HG03196 (cell line): ENCODE measurements at regions not wholly inside any gene's neighbourhood (a gene's known extent, or its start where the extent isn't known, plus 50 kb on each side); places are given as distances from the start of the nearest gene placed in this dataset.

Experiments
- ATAC-seq: cut with Tn5 transposase; IDR thresholded peaks from one replicate; pipeline ENCODE4 v1.9.1; 2021; ENCODE audit not compliant: unreplicated experiment

GRCh38 chr3:25073423-25073822 lies 354.6 kb upstream of the RARB start:
- ATAC-seq: no peak

DNA sequence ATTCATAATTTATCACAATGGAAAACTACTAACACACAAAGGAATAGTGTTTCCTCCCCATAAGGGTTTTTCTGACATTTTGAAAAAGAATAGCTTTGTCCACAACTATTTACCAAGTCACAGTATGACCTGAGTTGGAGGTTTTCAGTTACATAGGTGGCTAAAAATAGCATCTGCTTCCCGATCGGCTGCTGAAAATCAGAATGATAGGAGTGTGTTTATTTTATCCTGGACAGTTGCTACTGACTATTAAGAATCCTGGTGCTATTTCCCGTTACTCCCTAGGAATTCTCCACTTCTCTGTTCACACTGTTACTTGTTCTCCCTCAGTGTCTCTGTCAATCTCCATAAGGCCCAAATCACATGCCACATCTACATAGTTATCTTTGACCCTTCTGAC lies 353.9 kb upstream of the RARB start:
- no peak for ATAC-seq

GRCh38 chr3:25080461-25080860 lies 347.6 kb upstream of the RARB start:
- no peak for ATAC-seq

DNA sequence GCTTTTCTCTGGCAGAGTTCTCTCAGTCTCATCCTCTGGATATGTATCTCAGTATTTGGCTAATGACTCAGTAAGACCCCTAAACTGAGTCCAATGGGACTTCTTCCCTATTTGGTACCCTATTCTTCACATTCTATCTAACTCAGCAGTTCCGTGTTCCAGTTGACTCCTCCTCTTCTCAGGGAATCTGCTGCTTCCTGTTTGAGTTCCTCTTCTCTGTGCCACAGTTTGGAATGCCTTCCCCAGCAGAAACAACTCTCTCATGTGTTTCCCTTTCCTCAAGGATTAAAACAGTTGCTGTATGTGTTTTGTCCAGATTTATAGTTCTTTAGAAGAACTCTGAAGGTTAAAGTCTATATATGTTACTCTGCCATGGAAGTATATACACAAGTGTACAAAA lies 344.0 kb upstream of the RARB start:
- ATAC-seq: no peak

DNA sequence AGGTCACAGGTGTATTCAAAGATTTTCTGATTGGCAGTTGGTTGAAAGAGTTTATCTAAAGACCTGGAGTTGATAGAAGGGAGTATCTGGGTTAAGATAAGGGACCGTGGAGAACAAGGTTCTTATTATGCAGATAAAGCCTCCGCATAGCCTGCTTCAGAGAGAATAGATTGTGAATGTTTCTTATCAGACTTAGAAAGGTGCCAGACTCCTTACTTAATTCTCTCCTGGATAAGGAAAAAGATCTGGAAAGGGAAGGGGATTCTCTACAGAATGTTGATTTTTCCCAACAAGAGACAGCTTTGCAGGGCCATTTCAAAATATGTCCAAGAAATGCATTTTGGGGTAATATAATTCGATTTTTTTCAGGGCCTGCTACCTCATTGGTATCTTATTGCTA lies 341.3 kb upstream of the RARB start:
- no peak for ATAC-seq

DNA sequence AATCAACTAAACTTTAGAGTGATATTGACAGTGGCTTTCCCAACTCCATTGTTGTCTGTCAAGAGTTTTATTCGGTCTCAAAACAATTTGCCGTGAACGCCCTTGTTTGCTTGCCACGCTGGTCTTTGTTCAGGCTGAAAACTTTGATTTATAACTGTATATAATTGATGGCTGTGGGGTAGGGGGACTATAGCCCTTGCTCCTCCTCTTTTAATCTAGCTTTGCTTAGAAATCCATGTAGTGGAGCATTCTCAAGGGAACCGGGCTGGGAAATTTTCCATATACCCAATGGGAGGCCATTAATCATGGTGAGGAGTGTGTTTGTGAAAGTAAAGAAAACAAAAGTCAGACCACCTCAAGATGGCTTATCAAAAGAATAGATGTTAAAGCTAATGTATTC lies 339.8 kb upstream of the RARB start:
- ATAC-seq: no peak

GRCh38 chr3:25090698-25091453 lies 337.2 kb upstream of the RARB start:
- ATAC-seq: no peak

DNA sequence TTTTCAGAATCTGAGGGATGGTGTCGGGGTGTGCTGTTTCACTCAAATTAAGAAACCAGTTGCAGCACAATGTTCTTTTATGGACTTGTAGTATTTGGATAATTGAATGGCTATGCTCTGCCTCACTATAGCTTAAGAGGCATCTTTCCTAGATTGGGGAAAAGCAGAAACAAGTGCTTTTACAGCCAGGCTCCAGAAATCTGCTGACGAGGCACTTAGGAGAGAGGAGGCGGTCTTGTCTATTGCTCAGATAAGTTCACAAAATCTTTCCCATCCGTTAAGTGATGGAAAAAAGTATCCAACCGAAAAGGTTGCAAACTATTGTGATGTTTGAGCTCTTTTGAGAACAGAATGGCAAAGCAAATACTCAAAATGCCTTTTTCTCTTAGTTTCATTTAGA lies 336.1 kb upstream of the RARB start:
- no peak for ATAC-seq

DNA sequence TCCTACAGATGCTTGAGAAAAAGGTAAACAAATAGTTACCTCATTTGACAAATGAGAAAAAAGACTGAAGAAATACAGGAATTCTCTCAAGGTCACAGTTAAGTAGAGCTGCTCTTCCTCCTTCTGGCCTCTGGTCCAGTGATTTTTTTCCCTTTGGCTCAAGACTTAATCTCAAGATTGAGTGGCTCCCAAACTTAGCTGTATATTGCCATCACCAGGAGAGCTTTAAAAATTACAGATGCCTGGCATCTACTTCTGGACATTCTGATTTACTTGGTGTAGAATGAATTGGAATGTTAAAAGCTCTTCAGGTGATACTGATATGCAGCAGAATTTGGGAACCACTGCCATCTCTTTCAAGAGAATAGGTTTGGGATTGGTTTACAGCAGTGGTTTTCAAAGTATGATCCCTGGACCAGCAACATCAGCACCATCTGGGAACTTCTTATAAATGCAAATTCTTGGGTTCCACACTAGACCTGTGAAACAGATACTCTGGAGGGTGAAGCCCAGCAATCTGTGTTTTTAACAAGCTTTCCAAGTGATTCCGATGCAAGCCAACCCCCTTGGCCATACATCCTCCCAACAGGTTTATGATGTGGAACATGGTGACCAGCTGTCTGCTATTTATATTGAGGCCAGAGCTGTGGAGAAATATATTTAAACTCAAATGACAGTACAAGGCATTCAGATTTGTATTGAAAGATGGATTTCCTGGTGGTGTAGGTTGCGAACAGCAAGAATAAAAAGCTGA lies 333.0 kb upstream of the RARB start:
- no peak for ATAC-seq

DNA sequence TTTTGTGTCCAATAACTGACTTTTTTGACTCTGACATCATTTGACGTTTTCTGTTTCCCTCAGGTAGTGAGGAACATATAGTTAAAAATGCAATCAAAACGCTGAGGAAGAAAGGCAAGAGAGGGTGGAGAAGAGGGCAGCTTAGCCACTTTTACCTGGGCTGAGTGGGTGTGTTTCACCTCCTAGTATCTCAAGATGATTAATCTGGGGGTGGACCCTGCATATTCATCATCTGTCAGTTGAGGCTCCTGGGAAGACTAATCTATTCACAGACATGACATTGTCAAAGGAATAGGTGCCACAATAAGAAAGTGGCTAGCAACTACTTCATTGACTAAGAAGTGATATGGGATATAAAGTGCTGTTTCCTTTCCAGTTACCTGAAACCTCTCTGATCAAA lies 331.5 kb upstream of the RARB start:
- no peak for ATAC-seq

- ATAC-seq: no peak
Observed at GRCh38 chr3:25097023-25097422, 331.0 kb upstream of the RARB start.

GRCh38 chr3:25099666-25100065 lies 328.4 kb upstream of the RARB start:
- ATAC-seq: no peak

DNA sequence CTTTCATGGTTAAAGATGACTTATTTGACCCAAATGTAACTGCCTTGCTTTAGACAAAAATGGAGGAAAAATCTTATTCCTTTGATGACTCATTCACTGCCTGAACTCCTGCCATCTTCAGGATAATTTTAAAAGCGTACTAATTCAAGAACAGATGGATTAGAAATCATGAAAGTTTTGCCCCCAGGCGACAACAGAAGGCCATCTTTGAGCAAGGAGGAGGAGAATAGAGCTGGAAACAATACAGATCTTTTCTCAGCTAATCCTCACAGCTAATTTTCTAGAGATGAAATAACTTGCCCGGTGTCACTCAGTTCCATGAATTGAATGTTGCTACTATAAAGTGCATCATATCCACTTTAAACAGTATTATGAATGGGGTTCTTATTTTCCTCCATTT lies 324.7 kb upstream of the RARB start:
- ATAC-seq: no peak

DNA sequence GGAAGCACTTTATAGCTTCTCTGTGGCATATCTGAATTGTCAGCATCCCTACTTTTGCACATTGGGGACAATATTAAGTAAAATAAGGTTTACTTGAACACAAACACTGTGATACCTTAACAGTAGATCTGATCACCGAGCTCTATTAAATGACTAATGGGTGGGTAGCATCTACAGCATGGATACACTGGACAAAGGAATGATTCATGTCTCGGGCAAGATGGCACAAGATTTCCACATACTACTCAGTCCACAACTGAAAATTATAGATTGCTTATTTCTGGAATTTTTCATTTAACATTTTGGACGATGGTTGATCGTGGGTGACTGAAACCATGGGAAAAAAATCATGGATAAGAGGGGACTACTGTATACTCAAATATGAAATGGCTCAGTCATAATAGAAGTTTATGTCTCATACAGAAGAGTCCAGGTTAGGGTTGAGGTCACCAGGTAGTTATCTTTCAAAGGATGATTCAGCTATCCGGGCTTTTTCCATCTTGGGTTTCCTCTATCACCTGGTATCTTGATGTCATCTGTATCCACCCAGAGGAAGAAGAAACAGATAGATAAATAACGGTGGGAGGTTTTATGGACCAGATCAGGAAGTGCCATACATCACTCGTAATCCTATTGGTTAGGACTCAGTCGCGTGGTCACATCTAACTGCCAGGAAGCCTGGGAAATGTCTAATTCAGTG lies 320.0 kb upstream of the RARB start:
- no peak for ATAC-seq

DNA sequence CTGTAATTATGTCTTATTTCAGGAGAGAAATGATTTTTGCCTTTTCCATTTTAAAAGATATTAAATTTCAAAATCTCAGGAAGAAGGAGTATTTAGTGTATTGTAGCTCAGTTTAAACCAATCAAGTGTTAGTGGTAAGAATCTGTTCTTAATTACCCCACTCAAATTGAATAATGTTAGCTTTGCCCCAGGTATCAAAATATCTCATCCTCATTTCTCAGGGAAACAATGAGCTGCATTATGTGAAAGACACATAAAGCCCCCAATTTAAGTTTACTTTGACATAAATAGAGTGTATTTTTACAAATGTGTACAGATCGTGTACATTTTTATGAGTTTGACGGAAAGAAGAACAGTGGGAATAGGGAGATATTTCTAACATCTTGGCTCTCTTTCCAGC lies 317.4 kb upstream of the RARB start:
- no peak for ATAC-seq

- ATAC-seq: no peak
Observed at GRCh38 chr3:25113891-25114290, 314.2 kb upstream of the RARB start.

GRCh38 chr3:25114532-25114931 lies 313.5 kb upstream of the RARB start:
- ATAC-seq: no peak

GRCh38 chr3:25117005-25117593 lies 311.0 kb upstream of the RARB start:
- ATAC-seq: no peak

- no peak for ATAC-seq
Observed at GRCh38 chr3:25119682-25120081, 308.4 kb upstream of the RARB start.

DNA sequence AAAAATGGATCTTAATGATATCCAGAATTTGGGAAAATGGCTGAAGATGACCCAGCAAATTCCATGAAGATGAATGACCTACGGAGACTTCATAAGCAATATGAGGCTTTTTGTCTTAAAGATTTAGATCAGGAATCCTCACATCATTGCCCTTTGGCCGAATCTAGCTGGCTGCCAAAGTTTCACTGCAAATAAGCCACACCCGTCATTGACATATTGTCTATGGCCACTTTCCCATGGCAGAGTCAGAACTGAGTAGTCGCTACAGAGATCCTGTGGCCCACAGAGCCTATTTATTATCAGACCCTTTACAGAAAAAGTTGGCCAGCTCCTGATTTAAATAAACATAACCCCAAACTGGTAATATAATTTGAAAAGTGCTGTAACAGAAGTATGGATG lies 307.4 kb upstream of the RARB start:
- no peak for ATAC-seq

DNA sequence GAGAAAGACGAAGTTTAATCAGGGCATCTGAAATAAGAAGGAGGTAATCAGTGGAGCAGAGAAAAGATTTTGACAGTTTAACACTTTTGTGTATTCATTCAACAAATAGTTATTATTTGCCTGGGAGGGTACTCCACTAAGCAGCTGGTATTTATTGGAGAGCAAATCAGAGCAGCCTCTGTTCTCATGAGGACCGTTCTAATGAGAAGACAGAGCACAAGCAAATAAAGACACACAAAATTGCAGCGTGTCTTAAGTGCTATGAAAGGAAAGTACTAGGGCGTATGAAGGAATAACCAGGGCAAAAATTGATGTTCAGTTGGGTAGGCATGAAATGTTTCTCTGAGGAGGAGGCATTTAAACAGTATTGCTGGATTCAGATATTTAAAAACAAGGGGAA lies 302.9 kb upstream of the RARB start:
- ATAC-seq: no peak

GRCh38 chr3:25128735-25129134 lies 299.3 kb upstream of the RARB start:
- no peak for ATAC-seq
